Calu3 (cell line): ENCODE measurements at regions not wholly inside any gene's neighbourhood (a gene's known extent, or its start where the extent isn't known, plus 50 kb on each side); places are given as distances from the start of the nearest gene placed in this dataset.

ENCODE experiments used
- BruUV-seq: library from RNA; stranded (reverse); fragments of 400-500 nt; replicated peaks from 2 replicates; lab custom pipeline; 2021; lab: Mats Ljungman, UMichigan
- CTCF ChIA-PET: fragments of 300-600 bp; sonication (Branson Sonifier 250); formaldehyde crosslinking; loops from one replicate; lab custom pipeline; 2022; ENCODE audit warnings: antibody characterized with exemption; lab: Charles Lee
- DNase-seq: peaks from one replicate; pipeline ENCODE4 v3.0.0; 2022
- H3K27ac Mint-ChIP-seq: one replicate; pipeline ENCODE4 v1.8.0; 2022; ENCODE audit warnings: mixed read lengths; ENCODE audit not compliant: unreplicated experiment
- H3K27me3 Mint-ChIP-seq: one replicate; pipeline ENCODE4 v1.8.0; 2022; ENCODE audit warnings: mixed read lengths; ENCODE audit not compliant: unreplicated experiment
- H3K36me3 Mint-ChIP-seq: one replicate; pipeline ENCODE4 v1.8.0; 2022; ENCODE audit warnings: mild to moderate bottlenecking, moderate library complexity, mixed read lengths; ENCODE audit not compliant: insufficient read depth, unreplicated experiment
- H3K4me1 Mint-ChIP-seq: one replicate; pipeline ENCODE4 v1.8.0; 2022; ENCODE audit warnings: mild to moderate bottlenecking, low read depth, mixed read lengths; ENCODE audit not compliant: unreplicated experiment
- H3K4me3 Mint-ChIP-seq: one replicate; pipeline ENCODE4 v1.8.0; 2022; ENCODE audit warnings: mild to moderate bottlenecking, low read depth, moderate library complexity, mixed read lengths; ENCODE audit not compliant: unreplicated experiment
- H3K9me3 Mint-ChIP-seq: one replicate; pipeline ENCODE4 v1.8.0; 2022; ENCODE audit warnings: low read depth, mixed read lengths; ENCODE audit not compliant: unreplicated experiment
- intact Hi-C: fragments of 100-400 bp; cut with micrococcal nuclease; formaldehyde crosslinking; loops from one replicate; pipeline ENCODE4 v1.10.0; 2022; ENCODE audit not compliant: unreplicated experiment
- TF ChIP-seq, protein P1 (sequence below): fragments of 200-600 bp; IDR thresholded peaks from one replicate; pipeline ENCODE4 v1.8.0; 2022; ENCODE audit warnings: antibody characterized with exemption; ENCODE audit not compliant: unreplicated experiment

DNA sequence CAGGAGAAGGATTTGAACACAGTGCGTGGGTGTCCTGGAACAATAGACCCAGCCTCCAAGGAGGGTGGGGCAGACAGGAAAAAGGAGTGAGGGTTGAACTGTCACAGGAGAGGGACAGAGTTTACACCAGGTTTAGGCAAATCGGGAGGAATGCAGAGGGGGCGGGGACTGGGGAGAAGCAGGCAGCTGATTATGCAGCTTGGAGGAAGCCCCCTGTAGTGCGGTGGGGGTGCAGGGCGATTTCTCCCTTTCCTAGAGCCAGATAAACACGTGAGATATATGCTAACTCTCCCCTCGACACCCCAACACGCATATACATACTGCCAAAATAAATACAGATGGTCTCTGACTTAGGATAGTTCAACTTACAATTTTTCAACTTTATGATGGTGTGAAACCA is 108.6 kb upstream of the PRR20G start:
- H3K4me1 Mint-ChIP-seq = no peaks in the 10 kb centered on the region
- CTCF ChIA-PET = interaction anchor here (1.1 kb wide), 2 partner anchors 11 to 59 kb away, joined by 3 read pairs; no protein-coding TSS in a partner anchor
- peaks cover 76% of the 10 kb centered on the region for H3K27me3 Mint-ChIP-seq
- intact Hi-C loops = no loop called here
- no peak for DNase-seq
- TF ChIP-seq, protein P1, sequence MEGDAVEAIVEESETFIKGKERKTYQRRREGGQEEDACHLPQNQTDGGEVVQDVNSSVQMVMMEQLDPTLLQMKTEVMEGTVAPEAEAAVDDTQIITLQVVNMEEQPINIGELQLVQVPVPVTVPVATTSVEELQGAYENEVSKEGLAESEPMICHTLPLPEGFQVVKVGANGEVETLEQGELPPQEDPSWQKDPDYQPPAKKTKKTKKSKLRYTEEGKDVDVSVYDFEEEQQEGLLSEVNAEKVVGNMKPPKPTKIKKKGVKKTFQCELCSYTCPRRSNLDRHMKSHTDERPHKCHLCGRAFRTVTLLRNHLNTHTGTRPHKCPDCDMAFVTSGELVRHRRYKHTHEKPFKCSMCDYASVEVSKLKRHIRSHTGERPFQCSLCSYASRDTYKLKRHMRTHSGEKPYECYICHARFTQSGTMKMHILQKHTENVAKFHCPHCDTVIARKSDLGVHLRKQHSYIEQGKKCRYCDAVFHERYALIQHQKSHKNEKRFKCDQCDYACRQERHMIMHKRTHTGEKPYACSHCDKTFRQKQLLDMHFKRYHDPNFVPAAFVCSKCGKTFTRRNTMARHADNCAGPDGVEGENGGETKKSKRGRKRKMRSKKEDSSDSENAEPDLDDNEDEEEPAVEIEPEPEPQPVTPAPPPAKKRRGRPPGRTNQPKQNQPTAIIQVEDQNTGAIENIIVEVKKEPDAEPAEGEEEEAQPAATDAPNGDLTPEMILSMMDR = no peak
- H3K36me3 Mint-ChIP-seq = no peaks in the 10 kb centered on the region
- BruUV-seq = no TSS peak
- H3K4me3 Mint-ChIP-seq = no peak overlapping the region
- no peak overlapping the region for H3K27ac Mint-ChIP-seq
- H3K9me3 Mint-ChIP-seq = no peaks in the 10 kb centered on the region

DNA sequence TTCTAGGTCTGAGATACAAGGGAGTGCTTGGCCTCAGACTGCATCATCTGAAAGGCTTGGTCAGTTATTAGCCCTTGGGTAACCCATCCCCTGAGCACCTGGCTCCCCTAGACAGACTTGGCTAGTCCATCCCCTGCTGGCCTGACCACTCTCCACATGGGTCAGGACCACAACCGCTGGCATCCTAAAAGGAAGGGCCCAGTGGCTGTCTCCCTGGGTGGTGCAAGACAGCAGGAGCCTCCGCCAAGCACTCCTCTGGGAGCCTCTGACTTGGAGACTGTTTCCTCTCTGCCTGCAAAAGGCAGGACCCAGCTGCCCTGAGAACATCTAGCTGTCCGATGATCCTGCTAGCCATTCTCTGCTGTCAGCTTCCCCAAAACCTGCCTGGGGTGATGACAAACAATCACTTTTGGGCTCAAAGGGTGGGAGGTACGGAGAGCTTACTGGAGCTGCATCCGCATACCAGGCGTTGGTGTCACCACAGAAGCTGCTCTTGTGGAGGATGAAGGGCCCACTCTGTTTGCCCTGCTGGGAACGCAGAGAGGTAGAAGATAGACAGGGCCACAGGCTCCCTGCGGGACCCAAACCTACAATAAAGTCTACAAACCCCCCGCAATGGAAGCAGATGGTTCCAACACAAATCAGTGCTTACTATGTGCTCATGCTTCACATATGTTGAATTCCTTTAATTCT is 108.0 kb upstream of the PRR20G start:
- CTCF ChIA-PET = interaction anchor here (1.1 kb wide), 1 partner anchor 60 kb away, joined by 3 read pairs; no protein-coding TSS in a partner anchor
- Mint-ChIP-seq H3K36me3 (no peaks in the 10 kb centered on the region), H3K27ac (no peak overlapping the region), H3K4me3 (no peak overlapping the region), H3K9me3 (no peaks in the 10 kb centered on the region), H3K4me1 (no peaks in the 10 kb centered on the region), H3K27me3 (peaks cover 83% of the 10 kb centered on the region)
- intact Hi-C loops = no loop called here
- TF ChIP-seq, protein P1 = no peak
- DNase-seq = no peak
- no TSS peak for BruUV-seq

DNA sequence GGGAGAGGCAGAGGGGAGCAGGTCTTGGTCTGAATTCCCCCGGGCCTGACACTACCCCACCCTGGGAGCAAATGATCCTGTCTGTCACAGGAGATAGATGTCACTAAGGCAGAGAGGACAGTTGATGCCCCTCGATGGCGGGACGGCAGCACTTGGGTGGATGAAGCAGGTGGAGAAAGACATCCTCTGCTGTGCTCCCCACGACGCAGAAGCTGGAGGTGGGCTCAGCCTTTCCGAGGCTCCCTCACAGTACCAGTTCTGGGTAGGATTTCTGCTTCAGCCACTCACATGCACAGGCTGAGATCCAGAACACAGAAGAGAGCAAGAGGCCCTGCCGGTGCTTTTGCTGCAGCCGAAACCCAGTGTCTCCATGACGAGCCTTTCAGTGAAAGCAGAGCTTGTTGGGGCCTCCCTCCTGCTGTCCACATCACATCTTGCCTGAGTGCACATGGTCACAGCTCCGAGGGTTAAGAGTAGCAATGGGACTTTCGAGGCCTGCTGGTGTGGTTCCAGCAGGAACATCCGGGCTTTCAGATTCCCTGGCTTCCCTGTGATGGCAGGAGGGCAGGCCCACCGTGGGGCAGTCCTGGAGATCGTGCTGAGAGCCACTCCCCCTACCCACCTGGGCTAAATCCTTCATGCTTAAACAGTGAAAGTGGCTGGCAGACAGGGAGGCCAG is 107.3 kb upstream of the PRR20G start:
- Mint-ChIP-seq H3K4me1 (no peaks in the 10 kb centered on the region), H3K27me3 (peaks cover 89% of the 10 kb centered on the region), H3K4me3 (no peak overlapping the region), H3K36me3 (no peaks in the 10 kb centered on the region), H3K27ac (no peak overlapping the region), H3K9me3 (no peaks in the 10 kb centered on the region)
- intact Hi-C loops = no loop called here
- DNase-seq = no peak
- no TSS peak for BruUV-seq
- TF ChIP-seq, protein P1 = no peak
- CTCF ChIA-PET = no interaction called here

DNA sequence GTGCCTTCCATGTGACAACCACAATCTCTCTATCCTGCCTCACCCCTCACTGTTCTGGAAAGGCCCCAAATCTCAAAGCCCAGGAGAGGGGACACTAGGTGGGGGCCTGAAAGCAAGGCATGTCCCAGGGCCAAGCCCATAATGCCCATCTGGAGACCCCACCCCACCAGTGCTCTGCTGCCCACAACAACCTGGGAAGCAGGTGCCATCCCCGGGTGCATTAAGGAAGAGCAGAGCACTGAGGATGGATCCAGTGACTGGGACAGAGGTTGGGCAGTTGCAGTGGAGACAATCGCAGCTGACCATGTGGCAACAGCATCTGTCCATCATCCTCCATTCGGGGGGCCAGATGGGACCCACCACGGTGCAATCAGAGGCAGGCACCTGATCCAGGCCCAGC is 106.2 kb upstream of the PRR20G start:
- intact Hi-C loops = no loop called here
- BruUV-seq = no TSS peak
- TF ChIP-seq, protein P1 = no peak
- Mint-ChIP-seq H3K4me1 (peaks cover 8% of the 10 kb centered on the region), H3K36me3 (no peaks in the 10 kb centered on the region), H3K9me3 (no peaks in the 10 kb centered on the region), H3K4me3 (no peak overlapping the region), H3K27me3 (peaks cover 100% of the 10 kb centered on the region), H3K27ac (no peak overlapping the region)
- no peak for DNase-seq
- CTCF ChIA-PET = no interaction called here
